ENCODE measurements at regions not wholly inside any gene's neighbourhood (a gene's known extent, or its start where the extent isn't known, plus 50 kb on each side); places are given as distances from the start of the nearest gene placed in this dataset.
A peak's percentile ranks its signal among the peaks of the same experiment; 100 is the strongest.

DNA sequence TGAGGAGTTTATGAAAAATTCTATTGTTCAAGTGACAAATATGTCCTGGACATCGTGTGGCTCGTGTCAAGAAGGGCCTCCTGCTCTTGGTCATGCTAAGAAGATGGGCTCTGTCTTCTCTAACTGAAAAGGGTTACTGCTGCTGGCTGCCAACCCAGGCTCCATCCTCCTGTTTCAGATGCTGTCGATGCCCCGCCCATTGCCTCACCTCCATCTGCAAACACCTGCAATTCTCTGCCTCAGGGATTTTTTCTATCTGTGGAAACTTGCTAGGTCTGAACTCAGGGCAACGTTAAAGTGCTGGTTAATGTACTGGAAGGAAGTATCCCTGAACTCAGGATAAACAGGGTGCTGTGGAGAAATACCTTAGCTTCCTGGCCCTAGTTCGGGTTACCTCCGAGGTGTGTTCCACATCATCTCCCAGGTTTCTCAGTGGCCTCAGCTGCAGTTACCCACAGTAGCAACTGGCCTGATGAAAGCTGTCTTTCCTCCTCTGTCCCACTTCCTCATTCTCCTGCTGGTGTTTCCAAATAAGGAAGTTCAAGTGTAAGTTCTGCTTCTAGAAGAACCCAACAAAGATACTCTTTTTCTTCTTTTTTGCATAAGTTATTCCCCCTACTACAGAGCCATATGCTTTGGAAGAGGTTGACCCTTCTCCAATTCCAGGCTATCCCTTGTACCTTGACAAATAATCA, 151.7 kb upstream of the SMIM23 start:
- no peak for DNase-seq

DNA sequence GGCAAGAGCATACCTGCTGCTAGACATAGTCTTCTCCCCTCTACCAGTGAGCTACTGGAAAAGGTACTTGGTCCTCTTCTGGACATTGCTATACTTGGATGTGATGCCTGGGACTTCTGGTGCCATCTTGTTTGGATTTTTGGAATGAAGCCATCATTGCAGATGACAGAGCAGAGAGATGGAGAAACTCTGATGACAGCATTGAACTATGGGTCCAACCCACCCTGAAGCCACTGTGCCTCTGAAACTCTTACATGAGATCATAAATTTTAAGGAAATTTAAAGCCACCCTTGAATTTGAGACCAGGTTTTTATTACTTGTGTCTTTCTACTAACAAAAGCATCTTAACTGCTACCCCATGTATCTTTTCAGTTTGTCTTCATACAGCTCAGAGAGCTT, 151.1 kb upstream of the SMIM23 start:
- no peak for DNase-seq

DNA sequence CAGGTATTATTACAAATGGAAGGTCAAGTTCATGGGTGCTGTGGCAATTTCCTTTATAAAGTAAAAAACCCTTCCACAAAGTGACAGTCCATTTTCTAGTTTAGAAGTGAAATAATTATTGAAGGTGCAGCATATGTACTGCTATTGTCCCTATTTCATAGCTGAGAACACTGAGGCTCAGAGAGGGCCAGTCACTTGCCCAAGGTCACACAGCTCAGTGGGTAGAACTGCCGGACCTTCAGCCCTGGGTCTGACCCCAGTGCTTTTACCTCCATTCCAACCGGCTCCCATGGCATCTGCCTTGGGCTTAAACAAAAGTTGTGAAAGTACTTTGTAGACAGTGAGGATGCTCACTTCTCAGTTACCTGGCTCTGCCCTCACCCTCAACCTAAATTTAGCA, 150.6 kb upstream of the SMIM23 start:
- no peak for DNase-seq

DNA sequence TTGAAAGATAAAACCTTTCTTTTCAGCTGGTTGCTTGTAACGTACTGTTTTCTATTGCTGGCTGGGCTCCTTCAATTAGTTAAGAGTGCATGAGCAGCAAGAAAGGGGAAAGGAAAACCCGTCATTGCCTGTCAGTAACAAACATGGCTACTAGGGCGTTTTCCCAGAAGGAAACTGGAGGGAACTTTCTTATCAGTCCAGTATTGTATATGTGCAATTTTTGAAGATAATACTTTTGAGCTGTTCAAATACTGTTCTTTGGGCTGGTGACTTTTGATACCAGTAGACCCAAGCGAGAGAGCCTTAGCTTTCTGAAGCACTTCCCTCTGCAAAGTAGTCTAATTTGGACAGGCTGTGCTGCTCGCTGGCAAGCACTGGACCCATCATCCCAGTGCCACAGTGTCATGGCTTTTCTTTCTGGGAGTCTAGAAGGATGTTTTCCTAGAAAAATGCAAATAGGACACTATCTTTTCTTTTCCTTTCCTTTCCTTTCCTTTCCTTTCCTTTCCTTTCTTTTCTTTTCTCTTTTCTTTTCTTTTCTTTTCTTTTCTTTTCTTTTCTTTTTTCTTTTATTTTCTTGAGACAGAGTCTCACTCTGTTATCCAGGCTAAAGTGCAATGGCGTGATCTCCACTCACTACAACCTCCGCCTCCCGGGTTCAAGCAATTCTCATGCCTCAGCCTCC, 149.9 kb upstream of the SMIM23 start:
- DNase-seq: no peak

DNA sequence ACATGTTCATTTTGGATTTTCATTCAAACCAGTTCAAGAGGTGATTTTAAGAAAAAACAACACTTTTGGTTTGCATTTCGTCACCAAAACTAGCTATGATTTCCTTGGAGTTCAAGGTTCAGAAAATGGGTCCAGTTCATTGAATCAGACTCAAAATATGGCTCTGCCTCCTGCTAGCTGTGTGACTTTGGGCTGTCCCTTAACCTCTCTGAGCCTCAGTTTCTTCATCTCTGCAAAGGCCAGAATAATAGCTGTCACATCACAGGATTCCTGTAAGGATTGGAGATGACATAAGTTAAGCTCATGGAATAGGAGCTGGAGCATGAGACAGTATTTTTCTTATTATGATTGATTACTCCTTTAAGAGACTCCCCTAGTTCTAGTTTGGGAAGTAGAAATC, 147.8 kb upstream of the SMIM23 start:
- no peak for DNase-seq

DNA sequence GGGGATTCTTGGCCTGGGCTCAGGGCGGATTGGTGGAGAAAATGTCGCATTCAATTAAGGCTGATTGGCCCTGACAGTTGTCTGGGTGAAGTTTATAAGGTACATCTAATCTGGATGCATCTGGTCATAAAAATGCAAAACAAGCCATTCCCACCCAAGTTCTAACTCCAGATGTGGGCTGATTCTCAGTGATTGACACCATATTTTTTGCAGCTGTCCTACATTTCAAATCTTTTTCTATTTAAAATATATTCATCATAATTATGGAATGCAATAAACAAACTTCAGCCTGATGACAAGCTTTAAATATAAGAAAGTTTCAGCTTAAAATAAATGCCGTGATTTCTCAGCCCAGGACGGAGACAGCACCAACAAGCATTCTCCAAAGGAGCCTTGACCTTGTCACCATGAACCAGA, 146.4 kb upstream of the SMIM23 start:
- no peak for DNase-seq

DNA sequence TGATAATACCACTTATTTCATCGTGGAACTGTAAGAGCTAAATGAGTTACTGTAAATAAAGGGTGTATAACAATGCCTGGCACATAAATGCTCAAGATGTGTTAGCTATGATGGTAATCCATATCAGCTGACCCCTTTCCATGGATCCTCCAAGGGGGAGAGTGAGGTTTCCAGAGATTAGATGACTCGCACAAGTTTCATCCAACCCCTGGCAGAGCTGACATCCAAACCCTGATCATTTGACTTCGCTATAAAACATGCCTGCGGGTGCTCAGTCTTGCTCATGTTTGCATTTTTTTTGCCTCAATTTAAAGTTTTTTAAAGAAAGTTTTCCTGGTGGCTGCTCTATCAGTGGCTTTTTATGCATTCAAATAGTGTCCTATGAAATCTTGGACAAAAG, 145.7 kb upstream of the SMIM23 start:
- no peak for DNase-seq

DNA sequence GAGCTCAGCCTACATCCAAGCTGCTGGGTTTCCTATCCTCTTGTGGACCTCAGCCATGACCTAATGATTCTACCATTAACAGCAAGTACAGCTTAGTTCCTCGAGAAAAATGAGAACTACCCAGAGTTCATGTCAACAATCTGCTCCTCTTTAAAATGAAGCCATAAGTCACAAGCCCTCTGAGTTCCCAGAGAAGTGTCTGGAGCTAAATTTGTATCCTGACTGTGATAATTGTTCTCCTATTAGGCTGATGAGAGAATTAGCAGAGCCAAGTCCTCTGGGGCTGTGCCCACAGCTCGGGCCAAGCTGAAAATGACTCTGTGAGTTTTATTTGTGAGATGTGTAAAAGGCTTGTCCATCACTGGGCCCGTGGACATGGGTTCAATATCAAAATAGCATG, 145.1 kb upstream of the SMIM23 start:
- no peak for DNase-seq

DNA sequence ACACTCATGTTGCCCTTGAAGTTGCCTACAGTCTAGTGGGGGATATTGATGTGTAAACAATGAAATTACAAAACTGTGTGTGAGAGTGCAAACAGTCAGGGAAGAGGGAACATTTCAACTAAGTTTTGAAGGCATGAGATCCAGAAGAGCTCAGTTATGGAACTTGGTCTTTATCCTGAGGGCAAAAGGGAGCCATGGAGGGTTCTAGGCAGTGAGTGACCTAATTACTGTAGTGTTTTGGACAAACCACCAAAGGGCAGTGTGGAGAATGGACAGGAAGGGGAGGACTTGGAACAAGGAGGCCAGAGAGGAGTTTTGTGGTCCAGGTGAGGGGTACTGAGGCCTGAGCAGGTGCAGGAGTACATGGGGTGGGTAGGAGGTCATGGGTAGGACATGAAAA, 143.7 kb upstream of the SMIM23 start:
- no peak for DNase-seq

DNA sequence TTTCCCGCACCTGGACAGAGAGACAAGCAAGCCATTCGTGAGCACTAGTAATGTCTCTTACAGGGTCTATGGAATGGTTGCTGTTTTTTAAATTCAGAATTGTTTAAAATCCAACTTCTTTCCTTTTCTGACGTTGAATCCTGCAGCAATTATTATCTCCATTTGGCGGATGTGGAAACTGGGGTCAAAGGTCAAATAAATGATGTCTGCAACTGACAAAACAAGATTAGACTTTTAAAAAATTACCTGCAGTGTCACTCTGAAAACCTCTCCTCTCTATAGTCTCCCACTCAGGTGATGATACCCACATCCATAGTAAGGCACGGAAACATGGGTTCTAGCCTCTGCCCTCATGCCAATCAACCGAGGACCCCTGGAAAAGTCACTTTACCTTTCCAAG, 142.7 kb upstream of the SMIM23 start:
- no peak for DNase-seq

DNA sequence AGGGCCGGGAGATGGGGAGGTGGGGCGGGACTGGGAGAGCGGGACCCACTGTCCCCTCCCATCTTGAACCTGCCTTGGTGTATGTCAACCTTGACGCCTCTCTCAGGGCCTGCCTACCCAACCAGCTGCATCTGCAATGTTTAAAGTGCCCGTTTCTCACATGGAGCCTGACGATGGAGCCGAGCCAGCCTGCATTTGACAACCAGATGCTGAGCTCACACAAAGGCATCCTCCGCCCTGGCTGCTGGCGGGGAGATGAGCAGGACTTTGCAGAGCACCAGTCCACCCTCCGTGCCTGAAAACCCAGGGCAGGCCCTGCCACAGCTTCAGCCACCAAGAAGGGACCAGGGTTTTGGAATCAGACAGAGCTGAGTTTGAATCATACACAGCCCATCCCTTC, 141.1 kb upstream of the SMIM23 start:
- DNase-seq: no peak

DNA sequence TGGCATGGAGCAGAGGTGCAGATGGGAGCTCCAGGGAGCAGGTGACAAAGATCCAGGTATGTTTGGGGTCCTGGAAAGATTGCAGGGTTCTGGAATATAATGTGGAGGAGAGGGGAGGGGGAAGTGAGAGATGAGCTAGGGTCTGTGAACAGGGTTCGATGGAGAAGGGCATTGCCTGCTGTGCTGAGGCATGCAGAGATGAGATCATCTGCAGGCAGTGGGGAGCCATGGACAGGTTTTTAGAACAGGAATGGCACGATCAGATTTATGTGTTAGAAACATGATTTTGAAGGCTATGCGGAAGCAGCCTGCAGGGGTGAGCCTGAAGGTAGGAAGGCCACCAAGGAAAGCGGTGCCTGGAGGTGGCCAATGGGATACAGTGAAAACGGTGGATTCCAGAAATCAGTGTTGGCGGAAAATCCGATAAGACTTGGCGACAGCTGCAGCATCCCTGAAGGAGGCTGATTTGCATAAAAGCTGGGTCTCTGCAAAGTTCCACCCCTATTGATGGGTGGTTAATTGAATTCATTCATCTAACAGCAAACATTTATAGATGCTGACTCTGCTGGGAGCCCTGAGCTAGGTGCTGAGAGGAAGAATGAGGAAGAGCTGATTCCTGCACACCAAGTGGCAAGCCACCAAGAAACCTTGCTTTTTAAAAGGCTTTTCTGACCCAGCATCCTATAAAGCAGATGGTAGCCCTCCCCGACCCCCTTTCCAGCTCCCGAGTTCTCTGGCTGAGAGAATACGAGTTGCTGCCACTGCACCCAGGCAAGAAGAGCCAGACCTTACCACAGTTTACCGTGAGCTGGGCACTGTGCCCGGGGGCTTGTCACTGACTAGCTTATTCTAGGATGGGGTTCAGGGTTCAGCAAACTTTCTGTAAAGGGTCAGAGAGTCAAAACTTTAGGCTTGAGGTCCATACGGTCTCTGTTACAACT, 139.2 kb upstream of the SMIM23 start:
- no peak for DNase-seq

DNA sequence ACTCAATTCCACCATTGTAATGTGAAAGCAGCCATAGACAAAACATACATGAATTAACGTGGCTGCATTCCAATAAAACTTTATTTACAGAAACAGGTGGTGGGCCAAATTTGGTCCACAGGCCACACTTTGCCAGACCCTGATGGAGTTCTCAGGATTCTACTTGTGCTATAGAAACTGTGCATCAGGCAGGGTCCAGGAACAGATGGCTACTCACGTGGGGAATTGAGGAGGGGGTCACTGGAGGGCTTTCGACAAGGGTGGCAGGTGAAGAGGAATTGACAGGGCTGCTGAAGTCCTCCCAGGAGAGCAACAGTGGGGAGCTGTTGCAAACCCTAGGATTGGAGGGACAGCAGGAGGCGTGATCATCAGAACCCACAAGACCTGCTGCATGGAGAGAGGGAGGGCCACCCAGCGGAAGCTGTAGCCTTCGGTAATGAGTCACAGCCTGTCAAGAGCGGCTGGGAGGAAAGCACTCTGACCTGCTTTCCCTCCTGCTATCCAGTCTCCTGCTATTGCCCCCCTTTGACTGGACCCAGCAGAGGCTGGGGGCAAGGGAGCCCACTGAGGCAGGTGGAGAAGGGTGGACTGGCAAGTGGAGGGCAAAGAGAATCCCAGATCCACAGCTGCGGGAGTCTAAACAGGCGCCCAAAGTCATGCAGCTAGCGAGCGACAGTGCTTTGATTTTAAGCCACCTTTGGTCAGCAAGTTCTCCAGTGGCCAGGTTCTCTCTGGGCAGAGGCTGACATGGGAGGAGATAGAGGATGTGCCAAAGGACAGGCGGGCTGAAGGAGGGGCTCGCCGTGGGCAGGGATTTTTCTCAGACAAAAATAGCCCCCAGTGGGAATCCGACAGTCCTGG, 138.3 kb upstream of the SMIM23 start:
- peak; percentile 75 for DNase-seq

DNA sequence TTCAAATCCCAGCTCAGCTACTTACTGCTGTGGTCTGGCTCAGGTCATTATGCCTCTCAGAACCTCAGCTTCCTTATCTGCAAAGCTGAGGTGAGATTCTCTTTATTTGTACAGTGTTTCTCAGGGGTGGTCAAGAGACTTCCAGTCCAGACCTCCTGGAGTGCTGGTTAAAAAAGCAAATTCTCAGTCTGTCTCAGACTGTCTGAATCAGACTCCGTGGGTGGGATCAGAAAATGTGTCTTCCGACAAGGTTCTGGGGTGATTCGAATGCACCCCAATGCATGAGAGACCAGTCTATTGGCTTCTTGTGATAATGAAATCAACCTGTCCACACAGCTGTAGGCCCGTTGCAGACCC, 137.7 kb upstream of the SMIM23 start:
- DNase-seq: no peak

DNA sequence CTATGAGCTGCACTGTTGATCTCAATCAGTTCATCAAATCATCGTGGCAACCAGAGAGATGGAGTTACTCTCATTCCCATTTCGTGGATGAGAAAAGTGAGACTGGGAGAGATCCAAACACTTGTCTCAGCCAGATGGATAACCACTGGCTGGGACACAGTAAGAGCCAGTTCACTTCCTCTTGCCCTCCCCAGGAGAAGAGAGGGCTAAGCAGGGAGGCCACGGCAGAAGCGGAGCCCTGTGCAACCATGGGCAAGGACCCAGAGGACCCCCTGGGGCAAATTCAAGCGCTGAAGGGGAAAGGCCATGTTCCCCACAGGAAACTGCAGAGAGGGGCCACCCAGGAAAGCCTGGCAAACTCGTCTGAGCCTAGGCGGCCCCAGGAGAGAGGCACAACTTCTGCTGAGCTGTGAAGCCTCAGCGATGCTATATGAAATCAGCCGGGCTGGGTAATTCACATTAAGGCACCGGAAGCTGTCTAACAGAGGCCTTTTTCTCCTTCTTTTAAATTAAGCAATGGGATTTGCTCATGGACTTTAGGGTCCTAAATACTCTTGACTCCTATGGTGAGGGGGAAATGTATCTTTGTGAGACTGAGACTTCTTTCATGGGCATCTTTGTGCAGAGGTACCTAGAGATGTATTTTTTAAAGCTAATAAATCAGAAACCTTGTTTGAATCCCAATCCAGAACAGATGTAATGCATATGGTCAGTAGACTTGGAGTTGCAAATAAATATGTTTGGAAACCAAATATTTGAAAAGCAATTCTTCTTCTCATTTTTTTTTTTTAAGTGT, 137.1 kb upstream of the SMIM23 start:
- no peak for DNase-seq

DNA sequence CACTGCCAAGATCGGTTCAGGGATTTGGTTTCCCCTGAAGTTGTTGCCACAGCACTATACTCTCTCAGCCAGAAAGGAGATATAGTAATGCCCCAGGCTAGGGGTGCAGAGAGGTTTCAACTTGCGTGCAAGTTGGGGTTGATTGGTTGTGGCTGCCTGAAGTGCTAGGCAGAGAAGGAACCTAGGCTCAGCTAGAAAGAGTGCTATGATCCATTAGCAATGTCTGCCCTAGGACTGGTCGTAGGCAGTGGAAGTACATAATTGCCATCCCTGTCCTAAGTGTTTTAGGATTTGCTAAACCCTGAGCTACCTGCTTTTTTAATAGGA, 136.6 kb upstream of the SMIM23 start:
- no peak for DNase-seq

DNA sequence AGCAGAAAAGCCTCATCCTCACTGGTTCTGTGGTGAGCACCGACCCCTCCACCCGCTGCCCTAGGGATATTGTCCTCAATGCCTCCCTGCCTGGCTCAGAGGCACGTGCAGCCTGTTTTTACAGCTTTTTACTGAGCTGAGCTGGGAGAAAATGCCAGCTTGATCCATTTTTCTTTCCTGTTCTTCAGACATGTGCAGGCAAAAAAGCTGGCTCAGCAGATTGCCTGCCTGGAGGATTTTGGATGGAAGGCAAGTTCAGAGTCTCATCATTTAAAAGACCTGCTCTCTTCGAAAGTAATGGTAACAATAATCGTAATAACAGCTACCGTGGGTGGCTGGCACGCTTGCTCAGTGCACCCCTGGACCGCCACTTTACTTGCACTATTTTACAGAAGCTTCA, 135.0 kb upstream of the SMIM23 start:
- no peak for DNase-seq

DNA sequence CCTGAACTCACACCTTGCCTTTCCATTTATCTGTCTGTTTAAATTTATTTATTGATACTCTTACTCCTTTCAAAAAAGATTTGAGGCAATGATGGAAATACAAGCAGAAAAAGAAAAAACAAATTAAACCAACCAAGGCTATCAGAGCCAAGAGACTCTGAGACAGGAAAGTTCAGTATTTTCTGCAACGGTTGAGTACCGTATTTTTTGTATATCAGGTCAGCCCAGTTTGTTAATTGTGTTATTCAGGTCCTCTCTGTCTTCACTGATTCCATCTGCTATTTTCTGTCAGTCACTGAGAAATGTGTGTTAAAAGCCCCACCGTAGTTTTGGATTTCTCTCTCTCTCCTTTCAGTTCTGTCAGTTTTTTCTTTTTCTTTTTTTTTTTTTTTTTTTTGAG, 134.5 kb upstream of the SMIM23 start:
- DNase-seq: no peak

DNA sequence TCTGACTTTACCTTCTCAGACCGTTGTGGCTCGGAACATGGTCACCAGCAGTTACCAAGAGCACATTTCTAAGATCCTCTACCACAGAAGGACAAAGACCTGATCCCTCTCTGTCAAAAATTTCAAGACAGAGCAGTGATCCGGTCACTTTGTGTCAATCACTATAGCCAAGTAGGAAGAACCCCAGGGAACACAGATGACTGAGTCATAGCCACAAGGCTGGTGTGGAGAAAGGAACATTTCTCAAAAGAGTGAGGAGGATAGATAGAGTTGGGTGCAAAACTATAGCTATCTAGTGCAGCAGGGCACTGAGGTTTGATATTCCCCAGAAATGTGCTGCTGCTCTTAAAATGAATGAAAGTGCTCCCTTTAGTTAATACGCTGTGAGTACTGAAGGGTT, 130.7 kb upstream of the SMIM23 start:
- no peak for DNase-seq

DNA sequence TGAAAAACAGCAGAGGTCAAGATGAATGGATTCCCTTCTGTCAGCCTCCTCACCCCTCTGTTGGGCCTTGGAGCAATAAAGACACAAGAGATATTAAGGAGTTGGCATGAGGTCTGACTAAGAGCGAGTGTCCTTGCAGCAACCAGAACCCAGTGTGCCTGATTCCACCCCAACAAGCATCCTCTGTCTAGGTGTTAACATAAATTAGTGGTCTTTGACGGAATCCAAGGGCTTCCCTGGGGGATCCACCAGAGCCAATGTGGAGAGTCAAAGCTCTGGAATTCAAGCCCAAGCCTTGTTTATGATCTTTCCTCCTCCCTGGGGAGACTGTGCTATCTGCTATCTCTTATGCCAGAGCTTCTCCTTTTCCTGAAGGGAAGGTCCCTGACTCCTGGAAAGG, 128.1 kb upstream of the SMIM23 start:
- DNase-seq: no peak

DNA sequence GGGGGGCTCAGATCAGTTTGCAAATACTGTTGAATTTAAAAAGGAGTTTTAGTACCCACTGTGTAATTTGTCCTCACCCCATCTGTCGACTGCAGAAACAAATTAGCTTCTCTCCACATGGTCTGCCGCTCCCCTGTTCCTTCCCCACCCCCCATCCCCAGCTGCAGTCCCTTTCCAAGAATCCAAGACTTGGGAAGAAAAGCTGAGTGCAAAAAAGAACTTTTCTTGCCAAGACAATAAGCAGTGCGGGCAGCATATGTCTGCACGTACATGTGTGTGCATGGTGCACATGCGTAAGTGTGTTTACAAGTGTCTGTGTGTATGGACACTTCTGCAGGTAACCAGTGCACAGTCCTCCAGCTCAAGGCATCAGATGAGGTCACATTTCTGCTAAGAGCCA, 125.7 kb upstream of the SMIM23 start:
- no peak for DNase-seq

DNA sequence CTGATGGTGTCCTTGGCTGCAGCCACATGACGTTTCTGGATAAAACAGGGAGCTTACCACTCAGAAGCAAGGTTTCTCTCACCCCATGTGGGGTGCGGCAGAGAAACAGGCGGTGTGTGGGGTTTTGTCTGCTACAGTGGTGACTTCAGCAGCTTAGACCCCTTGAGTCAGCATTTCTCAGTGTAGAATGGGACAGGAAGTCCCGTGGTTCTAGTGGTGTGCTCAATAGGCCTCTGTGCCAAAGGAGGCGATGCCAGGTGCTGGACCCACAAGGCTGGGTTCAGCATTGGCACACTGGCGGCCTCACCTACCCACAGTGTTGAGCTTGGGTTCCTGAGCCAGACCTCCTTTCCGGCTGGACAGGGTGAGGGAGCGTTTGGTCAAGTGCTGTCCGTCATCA, 125.2 kb upstream of the SMIM23 start:
- DNase-seq: no peak

All from 8988T (cell line).